GM12865 (cell line): ENCODE measurements at regions not wholly inside any gene's neighbourhood (a gene's known extent, or its start where the extent isn't known, plus 50 kb on each side); places are given as distances from the start of the nearest gene placed in this dataset.
A peak's percentile ranks its signal among the peaks of the same experiment; 100 is the strongest.

Experiments
- DNase-seq: peaks from one replicate; pipeline ENCODE4 v3.0.0; 2010; ENCODE audit warnings: low read depth
- H3K4me3 ChIP-seq: 2 replicates; pipeline ENCODE4 v1.5.1; 2011; ENCODE audit warnings: mild to moderate bottlenecking, low read depth, low read length, control low read depth
- CTCF ChIP-seq: IDR thresholded peaks from 2 replicates; pipeline ENCODE4 v1.5.1; 2011; ENCODE audit warnings: low read length, control low read depth, low read depth, inconsistent platforms; ENCODE audit not compliant: insufficient read depth; ENCODE audit errors: missing control alignments

- DNase-seq = no peak
- H3K4me3 ChIP-seq = no peak overlapping the region
- peak; percentile 26 for TF ChIP-seq CTCF
Observed at GRCh38 chr20:40938020-40938419, 90.6 kb upstream of the TOP1 start.

GRCh38 chr20:40939667-40940066, 89.0 kb upstream of the TOP1 start:
- no peak for TF ChIP-seq CTCF
- no peak overlapping the region for H3K4me3 ChIP-seq
- no peak for DNase-seq

GRCh38 chr20:40941133-40941610, 87.5 kb upstream of the TOP1 start:
- TF ChIP-seq CTCF = no peak
- DNase-seq = peak; percentile 65
- no peak overlapping the region for H3K4me3 ChIP-seq

GRCh38 chr20:40942006-40942405, 86.6 kb upstream of the TOP1 start:
- DNase-seq = peak; percentile 42
- no peak overlapping the region for H3K4me3 ChIP-seq
- TF ChIP-seq CTCF = no peak

- no peak for DNase-seq
- TF ChIP-seq CTCF = no peak
- H3K4me3 ChIP-seq = no peak overlapping the region
Observed at GRCh38 chr20:40942775-40943174, 85.8 kb upstream of the TOP1 start.

GRCh38 chr20:40943591-40943990, 85.0 kb upstream of the TOP1 start:
- TF ChIP-seq CTCF = no peak
- no peak overlapping the region for H3K4me3 ChIP-seq
- no peak for DNase-seq

- no peak overlapping the region for H3K4me3 ChIP-seq
- DNase-seq = no peak
- no peak for TF ChIP-seq CTCF
Observed at GRCh38 chr20:40945189-40945588, 83.4 kb upstream of the TOP1 start.
